Stimulated activated CD4-positive, alpha-beta T cell treated with anti-CD3 and anti-CD28 coated beads, Interleukin-12 subunit alpha, Interleukin-12 subunit beta, amount 100 ng/mL, for 24 hours (primary cell): ENCODE measurements at regions not wholly inside any gene's neighbourhood (a gene's known extent, or its start where the extent isn't known, plus 50 kb on each side); places are given as distances from the start of the nearest gene placed in this dataset.

Source experiments
- DNase-seq, 2 experiments: peaks; one replicate each; pipeline ENCODE4 v3.0.0-alpha.2; 2020; ENCODE audit warnings: low read depth in 2 of 2

- no peak for DNase-seq
Observed at GRCh38 chr9:515665-516064, 301.0 kb downstream of the DOCK8 start.

GRCh38 chr9:517993-518392 is 303.3 kb downstream of the DOCK8 start:
- DNase-seq: no peak

DNA sequence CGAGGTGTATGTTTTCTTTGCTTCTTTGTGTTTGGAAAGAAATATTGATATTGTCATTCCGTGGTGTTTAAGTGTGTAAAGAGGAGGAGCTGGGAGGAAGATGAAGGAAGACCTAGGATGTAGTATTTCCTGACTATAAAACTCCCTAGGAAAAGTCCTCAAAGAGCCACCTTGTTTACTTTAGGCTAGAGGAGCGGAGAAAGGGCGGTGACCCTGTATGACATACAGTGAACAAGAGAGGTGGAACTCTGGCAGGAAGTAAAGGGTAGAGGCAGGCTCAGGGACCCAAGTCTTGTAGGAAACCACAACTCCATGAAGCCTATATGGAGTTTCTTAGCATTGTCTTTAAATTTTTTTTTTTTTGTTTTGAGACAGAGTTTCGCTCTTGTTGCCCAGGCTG is 303.9 kb downstream of the DOCK8 start:
- DNase-seq: no peak

DNA sequence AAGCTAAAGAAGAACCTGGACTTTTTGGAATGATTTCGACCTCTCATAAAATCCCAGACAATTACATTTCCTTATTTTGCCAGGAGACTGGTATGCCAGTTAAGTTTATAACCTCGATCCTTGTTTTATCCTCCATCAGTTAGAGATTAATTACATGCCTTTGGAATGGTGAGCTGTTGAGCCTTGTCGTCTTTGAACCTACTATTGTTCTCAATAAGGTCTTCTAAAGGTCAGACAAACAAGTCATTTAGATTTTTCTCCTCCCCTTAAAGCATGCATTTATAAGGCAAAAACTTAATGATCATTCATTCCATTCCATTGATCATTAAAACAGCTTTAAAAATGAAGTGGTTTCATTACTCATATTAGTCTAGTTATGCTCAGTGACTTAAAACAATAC is 304.9 kb downstream of the DOCK8 start:
- no peak for DNase-seq

GRCh38 chr9:520302-520701 is 305.6 kb downstream of the DOCK8 start:
- no peak for DNase-seq

DNA sequence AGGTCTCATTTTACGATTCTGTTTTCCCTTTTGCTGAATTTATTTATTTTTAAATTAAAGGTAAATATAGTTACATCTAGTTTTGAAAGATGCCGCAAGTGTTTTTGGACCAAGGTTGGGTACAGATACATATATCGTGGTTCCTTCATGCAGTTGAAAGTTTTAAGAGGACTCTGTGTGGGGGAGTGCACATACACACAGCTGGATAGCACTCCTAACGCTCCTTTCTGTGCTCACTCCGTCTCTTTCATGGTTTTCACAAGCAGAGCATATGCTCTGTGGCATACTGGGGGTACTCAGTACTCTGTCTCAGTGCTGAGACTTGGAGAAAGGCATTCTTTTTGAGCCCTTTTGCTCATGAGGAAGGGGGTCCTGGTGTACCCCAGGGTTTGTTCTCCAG is 307.5 kb downstream of the DOCK8 start:
- DNase-seq: no peak

- no peak for DNase-seq
Observed at GRCh38 chr9:522658-523057, 308.0 kb downstream of the DOCK8 start.

DNA sequence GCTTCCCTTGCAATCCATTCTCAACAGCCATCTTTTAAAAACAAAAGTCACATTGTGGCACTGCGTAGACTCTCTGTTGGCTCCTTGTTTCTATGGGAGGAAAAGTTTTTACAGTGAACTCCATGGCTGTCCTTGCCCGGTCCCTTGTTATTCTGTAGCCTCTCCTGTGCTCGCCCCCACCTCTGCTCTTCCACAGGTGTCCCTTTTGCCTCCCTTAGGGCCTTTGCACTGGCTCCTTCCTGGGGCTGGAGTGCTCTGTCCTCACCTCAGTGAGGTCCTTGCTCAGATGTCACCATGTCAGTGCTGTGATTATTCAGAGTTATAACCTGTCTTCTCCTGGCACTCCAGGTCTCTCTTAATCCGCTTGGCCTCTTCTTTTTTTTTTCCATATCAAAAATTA is 308.8 kb downstream of the DOCK8 start:
- no peak for DNase-seq

GRCh38 chr9:524008-524407 is 309.3 kb downstream of the DOCK8 start:
- no peak for DNase-seq

DNA sequence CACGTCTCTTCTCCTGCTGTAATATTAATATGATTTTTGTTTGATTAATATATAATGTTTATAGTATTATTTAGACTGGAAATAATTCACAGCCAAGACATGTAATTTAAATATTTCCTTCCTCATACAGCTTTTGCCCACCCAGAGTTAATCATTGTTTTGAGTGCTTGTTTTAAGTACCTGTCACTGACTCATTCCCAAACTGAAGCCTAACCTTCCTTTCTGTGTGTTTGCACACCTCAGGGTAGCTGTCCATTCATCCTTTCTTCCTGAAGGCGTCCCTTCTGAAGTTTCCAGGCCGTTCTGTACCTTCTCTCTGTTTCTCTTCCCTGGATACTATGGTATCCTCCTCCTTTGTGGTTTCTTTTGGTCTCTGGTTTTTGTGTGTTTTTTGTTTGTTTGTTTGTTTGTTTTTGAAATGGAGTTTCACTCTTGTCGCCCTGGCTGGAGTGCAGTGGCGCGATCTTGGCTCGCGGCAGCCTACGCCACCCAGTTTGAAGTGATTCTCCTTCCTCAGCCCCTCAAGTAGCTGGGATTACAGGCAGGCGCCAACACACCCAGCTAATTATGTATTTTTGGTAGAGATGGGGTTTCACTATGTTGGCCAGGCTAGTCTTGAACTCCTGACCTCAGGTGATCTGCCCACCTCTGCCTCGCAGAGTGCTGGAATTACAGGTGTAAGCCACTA is 312.4 kb downstream of the DOCK8 start:
- DNase-seq: no peak

DNA sequence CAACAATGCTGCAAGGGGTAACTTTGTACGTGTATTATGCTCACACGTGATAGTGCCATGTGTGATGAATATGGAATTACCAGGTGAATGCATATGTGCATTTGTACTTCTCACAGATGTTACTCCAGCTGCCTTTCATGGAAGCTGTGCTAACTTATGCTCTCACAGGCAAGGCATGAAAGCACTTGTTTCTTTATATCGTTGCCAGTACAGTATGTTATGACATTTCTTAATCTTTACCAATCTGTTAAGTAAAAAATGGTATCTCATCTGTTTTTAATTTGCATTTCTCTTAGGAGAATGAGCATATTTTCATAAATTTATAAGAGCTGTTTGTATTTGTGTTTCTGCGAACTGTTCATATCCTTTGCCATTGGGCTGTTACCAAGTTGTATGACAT is 311.8 kb upstream of the DMRT1 start:
- DNase-seq: no peak

DNA sequence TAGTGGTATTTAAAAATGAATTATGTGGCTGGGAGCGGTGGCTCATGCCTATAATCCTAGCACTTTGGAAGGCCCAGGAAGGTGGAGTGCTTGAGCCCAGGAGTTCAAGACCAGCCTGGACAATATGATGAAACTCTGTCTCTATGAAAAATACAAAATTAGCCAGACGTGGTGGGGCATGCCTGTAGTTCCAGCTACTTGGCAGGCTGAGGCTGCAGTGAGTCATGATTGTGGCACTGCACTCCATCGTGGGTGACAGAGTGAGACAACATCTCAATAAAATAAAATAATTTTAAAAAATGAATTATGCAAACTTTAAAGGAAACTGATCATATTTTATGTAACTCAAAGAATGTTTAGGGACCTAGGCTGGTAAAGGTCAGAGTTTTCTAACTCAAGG is 310.8 kb upstream of the DMRT1 start:
- no peak for DNase-seq

DNA sequence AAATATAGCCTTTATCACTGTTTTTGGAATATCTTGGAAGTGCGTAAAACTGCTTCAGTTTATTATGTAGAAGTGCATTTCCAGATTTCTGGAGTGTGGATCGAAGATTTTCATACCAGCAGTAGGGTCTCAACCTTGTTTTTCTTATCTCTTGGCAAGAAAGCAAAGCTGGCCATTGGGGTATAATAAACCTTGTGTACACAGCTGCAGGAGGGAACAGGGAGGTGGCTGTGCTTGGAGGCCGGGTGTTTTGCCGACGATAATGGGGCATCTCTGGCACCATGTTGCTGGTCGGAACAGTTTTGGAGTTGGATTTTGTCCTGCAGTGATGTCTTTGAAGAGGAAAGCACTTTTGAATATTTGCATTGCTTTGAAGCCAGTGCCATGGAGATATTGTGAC is 308.8 kb upstream of the DMRT1 start:
- no peak for DNase-seq

- DNase-seq: no peak
Observed at GRCh38 chr9:534886-535285, 306.6 kb upstream of the DMRT1 start.

DNA sequence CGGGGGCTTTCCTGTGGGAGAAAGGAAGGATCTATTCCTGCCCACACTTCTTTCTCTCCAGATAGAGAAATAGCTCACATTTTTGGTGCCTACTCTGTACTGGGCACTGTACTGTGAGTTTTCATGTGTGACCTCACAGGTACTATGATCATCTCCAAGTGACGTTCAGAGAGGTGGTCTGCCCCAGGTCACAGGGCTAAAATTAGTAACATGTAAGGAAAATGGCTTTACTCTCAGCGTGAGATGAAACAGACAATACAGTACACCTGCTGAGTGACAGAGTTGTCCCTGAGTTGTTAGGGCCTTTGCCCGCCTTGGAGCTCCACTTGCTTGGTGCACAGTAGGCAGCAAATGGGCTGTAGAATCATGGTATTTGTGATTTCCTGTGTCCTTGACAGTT is 306.1 kb upstream of the DMRT1 start:
- DNase-seq: no peak

GRCh38 chr9:536597-537511 is 304.6 kb upstream of the DMRT1 start:
- no peak for DNase-seq

GRCh38 chr9:543478-543877 is 298.0 kb upstream of the DMRT1 start:
- no peak for DNase-seq

DNA sequence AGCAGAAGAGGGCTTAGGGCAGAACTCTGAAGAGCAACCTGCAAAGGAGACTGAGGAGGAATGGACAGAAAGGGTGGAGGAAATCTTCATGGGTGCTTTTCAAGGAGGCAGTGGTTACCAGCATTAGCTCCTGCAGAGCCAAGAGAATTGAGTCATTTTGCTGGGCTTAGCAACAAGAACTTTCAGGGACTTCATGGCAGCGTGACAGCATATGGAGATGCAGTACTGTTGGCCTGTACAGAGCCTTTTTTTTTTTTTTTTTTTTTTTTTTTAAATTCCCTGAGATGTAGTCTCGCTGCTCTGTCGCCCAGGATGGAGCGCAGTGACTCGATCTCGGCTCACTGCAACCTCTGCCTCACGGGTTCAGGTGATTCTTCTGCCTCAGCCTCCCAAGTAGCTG is 296.0 kb upstream of the DMRT1 start:
- DNase-seq: no peak

DNA sequence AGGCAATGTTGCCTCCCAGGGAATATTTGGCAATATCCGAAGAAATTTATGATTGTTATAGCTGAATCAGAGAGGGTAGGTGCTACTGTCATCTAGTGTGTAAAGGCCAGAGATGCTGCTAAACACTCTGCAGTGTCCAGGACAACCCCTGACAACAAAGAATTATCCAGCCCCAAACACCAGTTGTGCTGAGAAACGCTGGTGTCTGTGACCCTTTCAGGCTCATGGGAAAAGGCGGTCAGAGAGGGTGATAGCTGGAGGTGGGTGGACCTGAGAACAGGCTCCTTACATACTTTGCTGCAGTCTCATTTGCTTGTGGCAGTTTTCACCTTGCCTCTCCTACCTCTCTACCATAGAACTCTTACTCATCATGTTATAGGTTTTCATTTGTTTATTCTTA is 295.3 kb upstream of the DMRT1 start:
- DNase-seq: no peak

GRCh38 chr9:546797-547223 is 294.7 kb upstream of the DMRT1 start:
- no peak for DNase-seq

- no peak for DNase-seq
Observed at GRCh38 chr9:547314-547713, 294.2 kb upstream of the DMRT1 start.

DNA sequence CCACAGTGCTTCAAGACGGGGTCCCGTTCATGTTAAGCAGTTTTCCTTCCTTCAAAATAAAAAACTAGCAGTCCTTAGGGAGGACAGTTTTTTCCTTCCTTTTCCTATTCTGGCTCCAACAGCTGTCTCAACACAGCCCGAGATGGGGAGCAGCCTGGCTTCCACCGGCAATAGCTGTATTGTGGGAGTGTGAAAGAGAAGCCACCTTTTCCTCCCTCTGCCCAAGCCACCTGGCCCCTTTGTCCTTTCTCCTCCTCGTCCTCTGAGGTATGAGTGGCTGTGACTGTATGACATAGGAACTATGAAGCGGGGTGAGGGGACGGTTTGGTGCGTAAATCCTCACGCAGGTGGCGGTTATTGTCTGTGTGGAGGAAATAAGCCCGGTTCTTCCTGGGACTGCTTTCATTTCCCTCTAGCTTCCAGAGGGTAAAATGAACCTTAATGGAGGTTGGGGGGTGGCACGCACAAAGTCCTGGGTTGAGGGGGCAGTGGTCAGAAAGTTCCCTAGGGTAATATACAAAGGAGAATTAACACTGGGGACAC is 292.0 kb upstream of the DMRT1 start:
- DNase-seq: no peak

GRCh38 chr9:550333-550732 is 291.2 kb upstream of the DMRT1 start:
- DNase-seq: no peak
